ENCODE measurements at regions not wholly inside any gene's neighbourhood (a gene's known extent, or its start where the extent isn't known, plus 50 kb on each side); places are given as distances from the start of the nearest gene placed in this dataset.

- no peaks in the 10 kb centered on the region for H3K36me3 ChIP-seq (replicated peaks; ENCODE audit: insufficient read depth, low read depth)
- no peak overlapping the region for H3K4me3 ChIP-seq
- no peaks in the 10 kb centered on the region for H4K20me1 ChIP-seq (ENCODE audit: insufficient read depth, poor library complexity, severe bottlenecking)
- no peak overlapping the region for H2AFZ ChIP-seq
- H3K9me3 ChIP-seq (ENCODE audit: low read depth) = no peaks in the 10 kb centered on the region
- TF ChIP-seq EZH2 (IDR thresholded peaks at IDR 0.05; ENCODE audit: borderline replicate concordance) (no peak), CTCF (IDR thresholded peaks at IDR 0.05; ENCODE audit: poor library complexity) (no peak), EZH2phosphoT487 (IDR thresholded peaks at IDR 0.05; ENCODE audit: low read depth, severe bottlenecking, unreplicated experiment) (no peak)
- H3K79me2 ChIP-seq = no peaks in the 10 kb centered on the region
- H3K4me1 ChIP-seq (ENCODE audit: insufficient read depth) = no peaks in the 10 kb centered on the region
- H3K9me2 ChIP-seq (replicated peaks; ENCODE audit: insufficient read depth) = no peaks in the 10 kb centered on the region
- H3K27me3 ChIP-seq = no peaks in the 10 kb centered on the region
- H3K27ac ChIP-seq = no peak overlapping the region
- H3K4me2 ChIP-seq = no peak overlapping the region
- DNase-seq (ENCODE audit: low spot score) = no peak
These were observed 153.8 kb upstream of the HNRNPA3 start for GRCh38 chr2:177058747-177059146.

GRCh38 chr2:177059293-177059692 lies 153.3 kb upstream of the HNRNPA3 start:
- H3K4me2 ChIP-seq = no peak overlapping the region
- H3K9me3 ChIP-seq (ENCODE audit: low read depth) = no peaks in the 10 kb centered on the region
- 54% methylated on average over 6 of the region's 6 CpGs for WGBS (ENCODE audit: low lambda C conversion rate, missing lambda C conversion rate)

GRCh38 chr2:177063331-177063730 lies 149.3 kb upstream of the HNRNPA3 start:
- Histone ChIP-seq H3K36me3 (replicated peaks; ENCODE audit: insufficient read depth, low read depth) (no peaks in the 10 kb centered on the region), H3K27me3 (no peaks in the 10 kb centered on the region), H3K4me3 (no peak overlapping the region), H2AFZ (no peak overlapping the region), H3K4me1 (ENCODE audit: insufficient read depth) (no peaks in the 10 kb centered on the region), H3K27ac (no peak overlapping the region), H3K4me2 (no peak overlapping the region), H4K20me1 (ENCODE audit: insufficient read depth, poor library complexity, severe bottlenecking) (no peaks in the 10 kb centered on the region), H3K9me3 (ENCODE audit: low read depth) (no peaks in the 10 kb centered on the region), H3K9me2 (replicated peaks; ENCODE audit: insufficient read depth) (no peaks in the 10 kb centered on the region), H3K79me2 (no peaks in the 10 kb centered on the region)
- WGBS (ENCODE audit: low lambda C conversion rate, missing lambda C conversion rate) = 96% methylated on average over 1 of the region's 1 CpG
- no peak for DNase-seq (ENCODE audit: low spot score)
- TF ChIP-seq EZH2 (IDR thresholded peaks at IDR 0.05; ENCODE audit: borderline replicate concordance) = no peak
- TF ChIP-seq EZH2phosphoT487 (IDR thresholded peaks at IDR 0.05; ENCODE audit: low read depth, severe bottlenecking, unreplicated experiment) = no peak
- TF ChIP-seq CTCF (IDR thresholded peaks at IDR 0.05; ENCODE audit: poor library complexity) = no peak

More at GRCh38 chr2:177059293-177059692, 153.3 kb upstream of the HNRNPA3 start:
- no peaks in the 10 kb centered on the region for H3K79me2 ChIP-seq
- no peaks in the 10 kb centered on the region for H3K36me3 ChIP-seq (replicated peaks; ENCODE audit: insufficient read depth, low read depth)
- no peaks in the 10 kb centered on the region for H3K27me3 ChIP-seq
- no peaks in the 10 kb centered on the region for H3K9me2 ChIP-seq (replicated peaks; ENCODE audit: insufficient read depth)
- TF ChIP-seq CTCF (IDR thresholded peaks at IDR 0.05; ENCODE audit: poor library complexity) (no peak), EZH2phosphoT487 (IDR thresholded peaks at IDR 0.05; ENCODE audit: low read depth, severe bottlenecking, unreplicated experiment) (no peak), EZH2 (IDR thresholded peaks at IDR 0.05; ENCODE audit: borderline replicate concordance) (no peak)
- H2AFZ ChIP-seq = no peak overlapping the region
- no peak for DNase-seq (ENCODE audit: low spot score)
- no peak overlapping the region for H3K27ac ChIP-seq
- no peaks in the 10 kb centered on the region for H4K20me1 ChIP-seq (ENCODE audit: insufficient read depth, poor library complexity, severe bottlenecking)
- H3K4me1 ChIP-seq (ENCODE audit: insufficient read depth) = no peaks in the 10 kb centered on the region
- no peak overlapping the region for H3K4me3 ChIP-seq

GRCh38 chr2:177064422-177064821 lies 148.2 kb upstream of the HNRNPA3 start:
- no peak overlapping the region for H3K4me2 ChIP-seq
- no peak for DNase-seq (ENCODE audit: low spot score)
- H3K79me2 ChIP-seq = no peaks in the 10 kb centered on the region
- H3K4me1 ChIP-seq (ENCODE audit: insufficient read depth) = no peaks in the 10 kb centered on the region
- no peaks in the 10 kb centered on the region for H4K20me1 ChIP-seq (ENCODE audit: insufficient read depth, poor library complexity, severe bottlenecking)
- TF ChIP-seq EZH2 (IDR thresholded peaks at IDR 0.05; ENCODE audit: borderline replicate concordance) (no peak), EZH2phosphoT487 (IDR thresholded peaks at IDR 0.05; ENCODE audit: low read depth, severe bottlenecking, unreplicated experiment) (no peak), CTCF (IDR thresholded peaks at IDR 0.05; ENCODE audit: poor library complexity) (no peak)
- no peak overlapping the region for H2AFZ ChIP-seq
- no peaks in the 10 kb centered on the region for H3K9me2 ChIP-seq (replicated peaks; ENCODE audit: insufficient read depth)
- no peaks in the 10 kb centered on the region for H3K27me3 ChIP-seq
- no peaks in the 10 kb centered on the region for H3K36me3 ChIP-seq (replicated peaks; ENCODE audit: insufficient read depth, low read depth)
- H3K27ac ChIP-seq = no peak overlapping the region
- H3K4me3 ChIP-seq = no peak overlapping the region
- H3K9me3 ChIP-seq (ENCODE audit: low read depth) = no peaks in the 10 kb centered on the region
- 72% methylated on average over 4 of the region's 4 CpGs for WGBS (ENCODE audit: low lambda C conversion rate, missing lambda C conversion rate)
